ENCODE measurements at regions not wholly inside any gene's neighbourhood (a gene's known extent, or its start where the extent isn't known, plus 50 kb on each side); places are given as distances from the start of the nearest gene placed in this dataset.

- no peak for DNase-seq
These were observed 113.6 kb upstream of the PTPN1 start for GRCh38 chr20:50396623-50397022.

GRCh38 chr20:50397058-50397457 lies 113.1 kb upstream of the PTPN1 start:
- DNase-seq = no peak

DNA sequence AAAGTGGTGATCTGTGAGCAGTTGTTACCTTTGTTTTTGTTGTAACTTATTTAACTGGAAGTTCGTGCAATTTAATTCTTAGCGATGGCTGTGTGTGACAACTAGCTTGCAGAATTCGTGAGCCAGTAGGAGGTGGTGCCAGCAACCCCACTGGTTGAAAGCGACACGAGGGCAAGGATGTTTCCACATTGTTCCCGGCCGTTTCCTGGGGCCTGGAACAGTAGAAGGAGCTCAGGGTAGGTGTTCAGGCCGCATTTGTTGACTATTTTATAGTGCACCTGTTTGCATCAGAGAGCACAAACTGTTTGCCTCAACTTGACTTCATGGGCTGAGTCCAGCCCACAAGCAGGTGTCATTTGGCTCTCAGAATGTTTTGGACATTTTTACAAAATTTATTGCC lies 112.1 kb upstream of the PTPN1 start:
- DNase-seq = no peak

DNA sequence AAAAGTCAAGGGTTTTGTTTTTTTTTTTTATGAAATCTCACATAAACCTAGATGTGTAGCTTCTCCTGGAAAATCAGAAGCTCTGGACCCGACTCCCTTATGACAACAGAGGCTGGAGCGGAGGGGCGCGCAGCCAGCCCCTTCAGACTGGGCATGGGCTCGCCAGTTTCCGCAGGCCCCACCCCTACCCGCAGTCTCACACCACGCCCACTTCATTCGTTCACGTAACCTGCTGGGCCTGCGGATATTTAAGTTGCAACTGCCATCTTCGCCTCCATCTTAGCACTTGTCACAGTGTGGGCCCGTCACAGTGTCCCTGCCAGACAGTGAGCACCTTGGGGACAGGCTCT lies 111.7 kb upstream of the PTPN1 start:
- DNase-seq = no peak

DNA sequence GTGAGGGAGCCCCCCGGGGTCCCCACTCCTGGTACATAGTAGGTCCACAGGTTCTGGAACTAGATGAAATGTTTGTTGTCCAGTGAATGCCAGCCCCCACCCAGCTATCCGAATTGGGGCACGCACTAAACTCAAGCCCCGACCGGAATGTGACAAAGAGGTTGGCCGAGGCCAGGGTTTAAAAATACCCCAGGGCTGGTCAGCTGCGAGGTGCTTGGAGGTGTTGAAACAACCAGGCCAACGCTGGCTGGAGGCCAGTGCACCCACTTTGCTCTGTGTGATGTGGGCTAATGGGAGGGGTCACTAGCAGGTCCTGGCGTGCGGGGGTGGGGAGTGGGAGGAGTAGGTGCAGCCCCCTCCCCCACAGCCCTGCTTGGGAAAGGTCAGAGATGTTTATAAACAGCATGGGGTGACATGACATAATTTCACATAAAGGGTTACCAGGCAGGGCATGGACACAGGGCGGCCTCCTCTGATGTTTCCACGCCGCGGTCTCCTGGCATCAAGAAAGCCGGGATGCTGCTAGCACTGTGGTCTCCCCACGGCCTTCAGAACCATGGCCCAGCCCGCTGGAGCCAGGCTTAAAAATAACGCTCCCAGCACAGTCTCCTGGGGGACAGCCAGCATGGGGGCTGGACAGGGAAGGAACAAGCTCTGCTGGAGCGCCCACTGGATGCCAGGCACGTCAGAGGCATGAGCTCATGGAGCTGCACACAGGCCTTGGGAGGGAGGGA lies 111.2 kb upstream of the PTPN1 start:
- DNase-seq = no peak

DNA sequence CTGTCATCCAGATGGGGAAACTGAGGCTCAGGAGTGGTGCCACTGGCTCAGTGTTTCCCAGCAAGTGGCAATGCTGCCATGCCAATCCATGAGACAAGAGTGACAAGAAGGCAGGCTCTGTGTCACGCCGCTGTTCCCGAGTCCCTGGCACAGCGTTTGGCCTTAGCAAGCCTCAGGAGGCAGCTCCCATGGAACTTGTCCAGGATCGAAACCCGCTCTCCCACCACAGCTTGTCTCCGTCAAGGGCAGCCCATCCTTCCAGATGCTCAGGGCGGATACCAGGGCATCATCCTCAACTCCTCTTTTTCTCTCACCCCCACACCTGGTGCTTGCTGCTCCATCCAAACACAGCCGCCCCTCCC lies 110.6 kb upstream of the PTPN1 start:
- DNase-seq = no peak

DNA sequence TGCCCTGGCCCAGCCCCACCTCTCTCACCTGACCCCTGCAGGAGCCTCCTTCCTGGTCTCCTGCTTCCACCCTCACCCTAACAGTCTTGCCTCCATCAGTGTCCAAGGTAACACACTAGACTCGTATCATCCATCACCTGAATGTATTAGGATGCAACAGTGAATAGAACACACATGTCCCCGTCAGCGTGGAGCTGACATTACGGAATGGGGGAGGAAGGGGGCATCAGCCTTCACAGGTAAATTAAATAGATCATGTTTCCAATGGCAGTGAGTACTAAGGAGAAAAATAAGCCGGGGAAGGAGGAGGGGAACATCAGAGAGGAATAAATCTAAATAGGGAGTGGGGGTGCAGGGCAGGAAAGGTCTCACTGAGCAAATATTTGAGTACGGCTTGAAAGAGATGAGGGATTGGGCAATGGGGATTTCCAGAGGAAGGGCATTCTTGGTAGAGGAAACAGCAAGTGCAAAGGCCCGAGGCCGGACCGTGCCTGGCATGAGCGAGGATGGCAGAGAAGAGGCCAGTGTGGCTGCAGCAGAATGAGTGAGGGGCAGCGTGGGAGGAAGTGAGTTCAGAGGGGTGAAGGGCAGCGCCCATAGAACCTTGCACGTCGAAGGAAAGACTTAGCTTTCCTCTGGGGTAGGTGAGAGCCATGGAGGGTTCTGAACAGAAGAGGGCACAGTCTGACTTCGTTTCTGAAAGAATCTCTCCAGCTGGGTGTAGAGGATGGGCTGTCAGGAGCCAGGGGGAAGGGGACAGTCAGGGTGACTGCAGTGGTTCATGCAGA lies 110.1 kb upstream of the PTPN1 start:
- DNase-seq = no peak

- no peak for DNase-seq
These were observed 109.2 kb upstream of the PTPN1 start for GRCh38 chr20:50400705-50401586.

DNA sequence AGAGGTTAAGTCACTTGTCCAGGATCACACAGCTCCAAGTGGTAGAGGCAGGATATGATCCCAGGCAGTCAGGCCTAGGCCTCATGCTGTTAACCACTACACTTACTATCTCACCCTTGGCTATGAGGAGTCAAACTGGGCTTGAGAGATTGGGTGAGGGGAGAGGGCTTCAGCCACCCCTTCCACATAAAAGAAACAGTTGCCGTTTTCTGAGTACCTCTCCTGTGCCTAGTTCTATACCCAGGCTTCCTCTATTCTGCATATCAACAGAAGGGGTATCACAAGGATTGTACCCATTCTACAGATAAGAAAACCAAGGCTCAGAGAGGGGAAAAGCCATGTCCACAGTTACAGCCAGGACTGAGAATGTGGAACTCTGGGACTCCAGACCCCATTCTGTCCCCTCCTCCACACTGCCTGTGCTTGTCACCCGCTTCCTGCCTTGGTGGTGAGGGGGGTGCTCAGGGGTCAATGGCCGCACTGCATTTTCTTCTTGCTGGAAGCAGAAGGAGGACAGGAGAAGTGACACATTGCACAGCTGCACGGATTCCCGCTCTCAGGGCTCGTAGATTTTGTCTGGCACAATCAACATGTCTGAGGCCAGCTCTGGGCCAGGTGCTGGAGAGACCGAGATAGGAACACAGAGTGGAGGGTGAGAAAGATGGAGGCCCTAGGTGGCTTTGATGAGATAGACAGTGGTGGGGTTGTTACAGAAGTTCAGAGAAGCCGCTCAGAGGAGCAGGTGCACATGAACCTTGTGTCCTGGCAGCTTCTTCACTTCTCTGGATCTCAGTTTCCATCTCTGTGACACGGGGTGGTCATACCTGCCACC lies 108.4 kb upstream of the PTPN1 start:
- DNase-seq = no peak

DNA sequence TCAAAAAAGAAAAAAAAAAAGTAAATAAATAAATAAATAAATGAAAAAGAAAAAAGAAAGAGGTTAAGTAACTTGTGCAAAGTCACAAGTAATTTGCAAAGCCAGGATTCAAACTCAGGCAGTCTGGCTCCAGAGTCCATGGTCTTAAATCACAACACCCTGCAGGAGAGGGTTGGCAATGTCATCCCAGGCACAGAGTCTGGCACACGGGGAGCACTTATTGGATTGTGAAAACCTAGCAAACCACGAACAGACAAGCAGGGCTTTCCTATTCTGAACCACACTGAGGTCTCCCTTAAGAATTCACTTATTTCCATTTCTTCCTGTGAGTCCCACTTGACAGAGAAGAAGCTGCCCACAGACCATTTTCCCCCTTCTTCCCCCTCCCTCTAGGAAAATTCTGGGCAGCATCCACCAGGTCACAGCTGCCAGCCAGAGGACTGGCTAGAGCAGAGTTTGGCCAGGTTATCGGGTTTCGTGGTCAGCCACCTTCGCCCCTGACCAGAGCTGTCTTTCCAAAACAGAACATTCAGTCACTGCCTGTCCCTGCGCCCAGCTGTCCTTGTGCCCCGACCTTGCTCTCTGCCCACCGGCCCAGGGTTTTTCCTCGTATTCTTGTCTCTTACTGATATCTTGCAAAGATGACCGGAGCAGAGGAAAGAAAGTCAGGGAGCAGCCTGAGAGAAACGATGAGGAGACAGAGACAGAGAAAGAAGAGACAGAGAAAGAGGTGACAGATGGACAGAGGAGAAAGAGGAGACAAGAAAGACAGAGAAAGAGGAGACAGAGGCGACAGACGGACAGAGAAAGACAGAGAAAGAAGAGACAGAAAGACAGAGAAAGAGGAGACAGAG lies 106.4 kb upstream of the PTPN1 start:
- no peak for DNase-seq

DNA sequence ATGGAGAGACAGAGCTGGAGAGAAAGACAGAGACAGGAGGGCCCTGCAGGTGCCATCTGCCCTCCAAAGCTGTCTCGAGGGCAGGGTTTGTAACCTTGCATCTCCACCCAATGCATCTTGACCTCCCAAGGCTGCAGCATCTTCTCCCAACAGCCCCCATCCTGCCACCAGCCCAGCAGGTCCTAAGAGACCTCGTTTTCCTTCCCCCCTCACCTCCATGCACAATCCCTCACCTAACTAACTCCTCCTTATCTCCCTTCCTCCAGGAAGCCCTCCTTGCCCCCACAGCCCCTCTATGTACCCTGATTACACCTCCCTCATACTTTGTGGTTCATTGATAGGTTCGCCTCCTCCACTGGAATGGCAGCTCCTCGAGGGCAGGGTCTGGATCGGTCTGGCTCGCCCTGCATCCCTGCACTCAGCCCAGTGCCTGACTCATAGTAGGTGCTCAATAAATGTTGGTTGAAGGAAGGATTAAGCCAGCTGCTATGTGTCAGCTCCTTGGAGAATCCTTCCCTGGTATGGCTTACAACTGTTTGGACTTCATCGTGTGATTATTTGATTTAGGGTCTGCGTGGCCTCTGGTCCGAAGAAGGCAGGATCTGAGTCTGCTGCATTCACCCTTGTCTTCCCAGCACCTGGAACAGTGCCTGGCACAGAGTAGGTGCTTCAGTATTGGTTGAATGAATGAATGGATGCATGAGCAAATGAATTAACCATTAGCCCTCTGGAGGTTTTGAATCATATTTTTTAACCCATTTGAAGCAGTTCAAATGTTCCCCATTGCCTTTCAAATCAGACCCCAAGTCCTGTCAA lies 105.6 kb upstream of the PTPN1 start:
- no peak for DNase-seq

DNA sequence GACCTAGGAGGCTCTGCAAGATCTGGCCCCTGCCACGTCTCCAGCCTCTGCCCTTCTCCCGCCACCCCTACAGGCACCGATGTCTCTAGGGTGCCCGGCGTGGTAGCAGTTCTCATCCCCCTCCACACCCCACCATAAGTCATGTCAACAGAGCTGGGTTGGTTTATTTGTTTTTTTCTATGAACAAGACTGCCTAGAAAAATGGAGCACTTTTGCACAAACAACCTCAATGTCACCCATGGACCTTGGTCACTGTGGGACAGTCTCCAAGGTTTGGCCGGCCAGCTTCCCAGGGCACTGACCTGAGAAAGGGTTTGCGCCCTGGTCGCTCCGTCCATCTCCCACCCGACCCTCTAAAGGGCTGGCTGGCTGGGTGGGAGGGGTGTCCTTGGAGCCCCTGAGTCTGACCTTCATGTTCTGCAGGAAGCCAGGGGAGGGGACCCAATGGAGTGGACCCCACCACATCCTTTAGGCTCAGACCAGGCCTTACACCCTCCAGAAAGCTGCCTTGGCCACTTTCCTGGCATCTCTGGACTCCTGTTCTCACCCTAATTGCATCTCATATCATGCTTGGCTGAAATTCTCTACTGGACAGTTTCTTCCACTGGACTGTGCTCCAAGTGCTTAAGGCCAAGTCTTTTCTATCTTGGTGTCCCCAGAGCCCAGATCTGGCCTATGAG lies 104.8 kb upstream of the PTPN1 start:
- DNase-seq = no peak

GRCh38 chr20:50405915-50406609 lies 104.1 kb upstream of the PTPN1 start:
- no peak for DNase-seq

DNA sequence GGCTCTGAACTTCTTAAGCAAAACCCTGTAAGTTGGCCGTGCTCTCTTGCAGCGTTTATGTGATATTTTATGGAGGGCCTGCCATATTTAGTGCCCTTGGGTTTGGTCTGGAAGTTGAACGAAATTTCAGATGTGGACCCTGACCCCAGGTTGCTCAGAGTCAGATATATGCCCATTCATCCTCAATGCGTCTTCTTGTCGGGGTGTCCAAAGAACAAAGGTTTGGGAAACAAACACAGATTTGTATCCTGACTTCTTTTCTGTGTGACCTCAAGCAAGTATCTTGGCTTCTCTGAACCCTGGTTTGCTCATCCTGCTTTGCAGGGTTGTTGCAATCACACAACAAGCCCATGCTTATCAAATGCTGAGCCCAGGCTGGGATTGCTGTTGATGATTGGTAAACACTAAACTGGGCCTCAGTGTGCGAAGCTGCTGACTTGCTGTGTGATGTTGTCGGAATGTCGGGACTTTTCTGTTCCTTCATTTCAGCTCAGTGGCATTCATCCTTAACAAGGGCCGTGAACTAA lies 103.5 kb upstream of the PTPN1 start:
- no peak for DNase-seq

DNA sequence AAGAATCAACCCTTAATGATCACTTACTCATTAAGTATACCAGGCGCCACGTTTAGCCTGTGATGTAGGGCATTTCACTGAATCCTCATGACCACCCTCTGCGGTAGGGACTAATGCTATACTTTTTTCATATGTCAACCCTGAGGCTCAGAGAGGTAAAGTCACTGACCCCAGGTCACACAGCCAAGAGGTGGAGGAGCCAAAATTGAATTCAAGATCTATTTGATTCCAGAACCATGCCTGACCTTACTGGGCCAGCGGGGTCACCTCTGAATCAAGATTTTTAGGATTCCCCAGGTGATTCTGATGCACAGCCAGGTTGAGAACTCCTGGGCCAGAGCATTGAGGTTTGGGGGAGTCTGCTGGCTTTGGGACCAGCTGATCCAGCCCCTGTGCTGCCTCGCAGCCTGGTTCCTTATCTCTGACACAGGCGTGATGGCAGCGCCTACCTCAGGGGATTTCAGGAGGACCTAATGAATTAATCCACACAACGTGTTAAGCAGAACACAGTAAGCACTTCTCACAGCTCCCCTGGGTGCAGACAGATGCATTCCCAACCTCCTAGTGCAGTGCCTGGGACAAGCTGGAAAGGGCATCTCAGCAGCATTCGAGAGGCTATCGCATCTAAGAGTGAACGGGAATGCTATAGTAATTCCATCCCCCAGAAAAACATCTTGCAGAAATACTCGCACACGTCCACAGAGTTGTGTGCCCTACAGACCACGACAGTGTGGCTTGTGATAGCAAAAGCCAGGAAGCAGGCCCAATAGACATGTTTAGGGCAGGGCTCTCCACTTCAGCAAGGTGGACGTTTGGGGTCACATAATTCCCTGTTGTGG lies 101.4 kb upstream of the PTPN1 start:
- no peak for DNase-seq

- DNase-seq = no peak
These were observed 100.7 kb upstream of the PTPN1 start for GRCh38 chr20:50409495-50409894.

- DNase-seq = no peak
These were observed 99.8 kb upstream of the PTPN1 start for GRCh38 chr20:50410343-50410742.

DNA sequence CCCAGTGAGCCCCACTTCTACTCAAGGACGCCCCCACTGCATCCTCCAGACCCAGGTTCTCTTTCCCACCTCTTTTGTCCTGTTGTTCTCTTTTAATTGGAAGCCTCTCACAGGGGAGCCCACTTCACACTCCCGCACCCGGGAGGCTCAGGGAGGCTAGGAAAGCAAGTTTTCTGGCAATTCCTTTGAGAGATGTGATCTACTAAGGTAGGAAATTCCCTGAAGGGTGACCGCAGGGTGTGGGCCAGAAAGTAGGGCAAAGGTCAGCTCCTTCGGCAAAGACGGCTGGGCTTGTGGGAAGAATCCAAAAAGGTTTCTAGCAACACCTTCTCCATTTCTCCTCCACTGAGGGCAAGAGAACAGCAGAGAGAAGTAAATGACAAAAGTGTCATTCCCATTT lies 98.1 kb upstream of the PTPN1 start:
- DNase-seq = no peak
